Central memory CD4-positive, alpha-beta T cell (primary cell): ENCODE measurements at regions not wholly inside any gene's neighbourhood (a gene's known extent, or its start where the extent isn't known, plus 50 kb on each side); places are given as distances from the start of the nearest gene placed in this dataset.
"Not testable (repeated sequence)": the region's sequence is repeated elsewhere in the genome, so short reads cannot be mapped to it uniquely, and the experiment has no call there.

Experiments used
- DNase-seq: peaks from one replicate; pipeline ENCODE4 v3.0.0; 2022

DNA sequence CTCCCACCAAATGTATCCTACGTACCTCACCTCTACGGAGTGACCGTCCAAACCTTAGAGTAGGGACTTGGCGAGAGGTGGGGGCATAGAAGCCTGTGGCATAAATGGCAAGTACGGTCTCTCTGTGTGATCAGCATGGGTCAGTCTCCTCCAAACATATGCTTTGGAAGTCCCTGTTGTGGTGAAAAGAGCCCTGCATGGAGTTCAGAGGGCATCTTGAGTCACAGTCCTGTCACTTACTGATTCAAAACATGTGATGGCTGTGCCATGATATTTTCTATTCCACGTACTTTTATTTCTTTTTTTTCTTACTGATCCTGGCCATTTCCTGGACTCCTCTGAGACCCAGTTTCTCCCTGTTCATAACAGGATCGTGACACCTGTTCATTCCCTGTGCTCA is 67.5 kb upstream of the CEP85L start:
- DNase-seq = no peak

DNA sequence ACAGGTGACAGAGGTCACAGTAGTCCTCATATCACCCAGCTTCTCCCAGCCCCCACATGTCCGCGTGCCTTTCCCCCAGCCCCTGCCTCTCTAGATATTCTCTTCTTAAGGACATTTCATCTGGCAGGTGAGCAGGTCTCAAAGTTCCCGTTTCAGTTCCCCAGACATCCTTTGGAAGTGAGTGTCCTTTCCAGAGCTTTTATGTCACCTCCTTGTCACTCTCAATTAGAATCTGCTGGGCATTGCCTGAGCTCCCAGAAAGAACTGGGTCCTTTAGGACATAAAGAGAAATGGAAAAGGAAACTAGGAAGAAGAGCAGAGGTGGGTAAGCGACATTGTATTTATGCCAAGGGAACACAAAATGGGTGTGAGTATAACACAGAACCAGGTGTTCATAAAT is 66.9 kb upstream of the CEP85L start:
- DNase-seq = no peak

- no peak for DNase-seq
Measured at GRCh38 chr6:118717106-118717505, 65.7 kb upstream of the CEP85L start.

- DNase-seq = not testable (repeated sequence)
Measured at GRCh38 chr6:118715907-118716306, 64.5 kb upstream of the CEP85L start.

DNA sequence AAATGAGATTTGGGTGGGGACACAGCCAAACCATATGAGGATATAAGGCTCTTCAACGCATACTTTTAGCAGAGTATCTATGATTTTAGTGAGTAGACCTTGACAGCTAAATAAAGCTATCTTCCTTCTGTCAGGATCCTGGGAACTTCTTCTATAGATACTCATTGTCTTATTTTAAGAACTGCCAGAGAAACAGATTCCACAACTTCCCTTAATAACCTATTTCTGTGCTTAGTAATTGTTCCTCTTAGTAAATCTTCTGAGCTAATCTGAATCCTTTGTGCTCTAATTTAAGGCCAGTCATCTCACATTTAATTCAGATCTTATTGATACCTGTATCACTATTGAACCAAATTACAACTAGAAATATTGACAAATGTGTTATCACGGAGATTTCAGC is 64.0 kb upstream of the CEP85L start:
- no peak for DNase-seq

DNA sequence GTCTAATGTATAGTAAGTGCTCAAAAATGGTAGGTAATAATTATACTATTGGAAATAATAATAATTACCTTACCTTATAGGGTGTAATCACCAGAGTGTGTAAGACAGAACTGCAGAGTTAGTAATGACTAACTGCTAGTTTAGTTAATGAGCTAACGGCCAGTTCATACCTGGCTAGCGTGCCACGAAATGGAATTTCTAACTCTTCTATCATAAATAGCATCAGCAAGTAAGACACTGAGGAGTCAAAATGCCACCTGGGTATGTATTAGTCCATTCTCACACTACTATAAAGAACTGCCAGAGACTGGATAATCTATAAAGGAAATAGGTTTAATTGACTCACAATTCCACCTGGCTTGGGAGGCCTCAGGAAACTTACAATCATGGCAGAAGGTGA is 63.4 kb upstream of the CEP85L start:
- DNase-seq = no peak

GRCh38 chr6:118712969-118713368 is 61.6 kb upstream of the CEP85L start:
- no peak for DNase-seq

DNA sequence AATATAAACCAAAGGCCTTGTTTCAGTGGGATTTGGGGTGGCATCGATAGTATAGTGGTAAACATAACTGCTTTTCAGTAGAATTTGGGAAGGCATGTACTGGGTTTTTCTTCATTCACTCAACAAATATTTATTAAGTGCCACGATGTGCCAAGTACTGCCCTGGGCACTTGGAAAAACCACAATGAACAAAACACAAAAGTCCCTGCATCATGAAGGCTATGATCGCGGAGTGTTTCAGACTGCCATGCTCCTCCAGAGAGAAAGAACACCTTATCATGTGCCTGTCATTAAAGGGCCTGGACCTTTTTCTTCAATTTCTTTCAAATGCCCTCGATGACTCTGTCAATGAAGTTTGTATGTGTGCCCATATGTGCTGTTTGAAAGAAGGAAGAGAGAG is 59.2 kb upstream of the CEP85L start:
- DNase-seq = no peak

- DNase-seq = peak; percentile 85
Measured at GRCh38 chr6:118709859-118710350, 58.5 kb upstream of the CEP85L start.

DNA sequence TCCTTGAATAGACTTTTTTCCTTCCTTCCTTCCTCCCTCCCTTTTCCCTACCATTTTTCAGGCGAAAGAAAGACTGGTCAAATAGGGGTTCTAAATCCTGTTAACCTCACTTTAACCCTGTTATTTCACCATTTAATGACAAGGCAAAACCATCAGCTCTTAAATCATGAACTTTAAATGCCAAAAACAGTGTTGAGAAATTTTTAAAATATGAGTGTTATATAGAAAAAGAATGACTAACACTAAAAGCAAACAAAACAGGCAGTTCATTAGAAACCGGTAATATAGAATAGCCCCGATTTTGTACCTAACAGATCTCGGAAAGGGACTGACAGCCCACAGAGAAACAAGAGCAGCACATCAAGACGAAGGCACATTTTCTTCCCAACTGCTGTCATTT is 57.4 kb upstream of the CEP85L start:
- no peak for DNase-seq

GRCh38 chr6:118708055-118708454 is 56.7 kb upstream of the CEP85L start:
- no peak for DNase-seq

GRCh38 chr6:118706702-118707101 is 55.3 kb upstream of the CEP85L start:
- no peak for DNase-seq

DNA sequence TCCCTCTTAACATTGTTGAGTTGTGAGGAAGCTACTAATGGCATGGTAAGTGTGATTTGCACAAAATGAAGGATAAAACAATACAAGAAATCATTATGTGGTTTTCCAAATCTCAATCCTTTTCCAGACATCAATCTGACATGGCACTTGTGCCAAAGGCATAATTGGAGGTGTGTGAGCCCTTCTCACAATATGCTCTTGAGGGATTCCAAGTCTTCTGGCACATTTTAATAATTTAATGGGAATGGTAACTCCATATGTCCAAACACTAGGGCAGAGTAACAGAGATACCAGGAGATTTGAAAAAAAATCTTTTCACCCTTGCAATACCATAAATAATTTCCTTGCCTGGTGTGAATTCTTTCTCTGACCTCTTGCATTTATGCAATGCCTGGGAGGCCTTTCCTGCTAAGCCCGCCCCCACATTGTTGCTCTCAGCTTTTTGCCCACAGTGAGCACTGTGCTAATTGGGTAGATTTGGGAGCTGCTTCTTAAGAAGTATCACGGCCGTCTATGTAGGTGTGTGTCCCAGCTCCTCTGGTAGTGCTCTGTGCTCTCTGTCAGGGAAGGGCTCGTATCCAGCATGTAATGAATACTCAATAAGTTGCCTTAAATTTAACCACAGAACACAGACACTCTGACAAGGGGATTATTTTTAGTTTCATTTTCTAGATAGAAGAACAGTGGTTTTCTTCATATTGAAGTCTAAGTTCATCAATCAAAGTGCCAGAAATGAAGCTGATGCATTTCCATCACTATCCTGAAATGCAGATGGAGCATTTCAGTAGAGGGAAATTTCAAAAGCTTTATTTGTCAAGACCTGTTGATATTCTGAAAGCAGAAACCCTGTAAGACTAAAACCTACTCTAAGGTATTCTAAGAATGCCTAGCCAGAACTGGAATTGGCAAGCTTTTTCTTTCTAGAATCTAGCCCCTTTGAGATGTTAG is 54.4 kb upstream of the CEP85L start:
- no peak for DNase-seq

- no peak for DNase-seq
Measured at GRCh38 chr6:118704915-118705314, 53.5 kb upstream of the CEP85L start.

GRCh38 chr6:118701260-118701659 is 49.9 kb upstream of the CEP85L start:
- DNase-seq = not testable (repeated sequence)
